HG03196 (cell line): ENCODE measurements at regions not wholly inside any gene's neighbourhood (a gene's known extent, or its start where the extent isn't known, plus 50 kb on each side); places are given as distances from the start of the nearest gene placed in this dataset.
"Not testable (repeated sequence)": the region's sequence is repeated elsewhere in the genome, so short reads cannot be mapped to it uniquely, and the experiment has no call there.

Experiments
- ATAC-seq: cut with Tn5 transposase; IDR thresholded peaks from one replicate; pipeline ENCODE4 v1.9.1; 2021; ENCODE audit not compliant: unreplicated experiment

- ATAC-seq, result no peak
Observed at GRCh38 chr16:86072328-86073102, 173.6 kb downstream of the IRF8 start.

- ATAC-seq, result no peak
Observed at GRCh38 chr16:86073103-86073625, 174.2 kb downstream of the IRF8 start.

- ATAC-seq, result no peak
Observed at GRCh38 chr16:86073763-86074493, 175.0 kb downstream of the IRF8 start.

- no peak for ATAC-seq
Observed at GRCh38 chr16:86074651-86075487, 175.9 kb downstream of the IRF8 start.

GRCh38 chr16:86075488-86075785, 176.5 kb downstream of the IRF8 start:
- ATAC-seq, result no peak

GRCh38 chr16:86075839-86076440, 177.0 kb downstream of the IRF8 start:
- no peak for ATAC-seq

- ATAC-seq, result no peak
Observed at GRCh38 chr16:86076606-86077005, 177.6 kb downstream of the IRF8 start.

GRCh38 chr16:86077243-86077940, 178.4 kb downstream of the IRF8 start:
- no peak for ATAC-seq

- no peak for ATAC-seq
Observed at GRCh38 chr16:86078121-86078600, 179.2 kb downstream of the IRF8 start.

- ATAC-seq, result not testable (repeated sequence)
Observed at GRCh38 chr16:86078711-86079110, 179.7 kb downstream of the IRF8 start.

GRCh38 chr16:86079255-86079885, 180.4 kb downstream of the IRF8 start:
- no peak for ATAC-seq

- ATAC-seq, result no peak
Observed at GRCh38 chr16:86080131-86080875, 181.3 kb downstream of the IRF8 start.

GRCh38 chr16:86080982-86081381, 182.0 kb downstream of the IRF8 start:
- ATAC-seq, result no peak

GRCh38 chr16:86082418-86083030, 183.6 kb downstream of the IRF8 start:
- no peak for ATAC-seq

- no peak for ATAC-seq
Observed at GRCh38 chr16:86083382-86084002, 184.5 kb downstream of the IRF8 start.

- no peak for ATAC-seq
Observed at GRCh38 chr16:86085161-86085611, 186.2 kb downstream of the IRF8 start.

- no peak for ATAC-seq
Observed at GRCh38 chr16:86085795-86086194, 186.8 kb downstream of the IRF8 start.

- ATAC-seq, result no peak
Observed at GRCh38 chr16:86086471-86086870, 187.5 kb downstream of the IRF8 start.
